ENCODE measurements at regions not wholly inside any gene's neighbourhood (a gene's known extent, or its start where the extent isn't known, plus 50 kb on each side); places are given as distances from the start of the nearest gene placed in this dataset.
"Not testable (repeated sequence)": the region's sequence is repeated elsewhere in the genome, so short reads cannot be mapped to it uniquely, and the experiment has no call there.

DNA sequence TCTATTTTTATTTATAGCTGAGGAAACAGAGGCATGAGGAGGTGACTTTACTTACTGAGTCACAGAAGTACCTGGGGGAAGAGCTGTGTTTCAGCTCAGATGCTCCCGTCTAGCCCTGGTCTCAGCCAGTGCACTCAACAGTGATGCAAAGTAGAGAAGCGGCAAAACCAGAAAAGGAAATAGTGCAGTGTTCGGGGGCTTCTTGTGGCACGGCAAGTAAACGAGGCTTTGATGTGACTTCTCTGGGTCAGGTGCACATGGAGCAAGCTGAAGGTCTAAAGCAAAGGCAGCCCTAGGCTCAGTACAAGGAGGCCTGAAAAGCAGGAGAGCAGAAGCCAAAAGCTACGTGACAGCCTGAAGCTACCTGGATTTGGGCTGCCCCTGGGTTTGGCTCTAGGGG is 526.7 kb upstream of the ADAMTS16 start:
- no peak for DNase-seq

DNA sequence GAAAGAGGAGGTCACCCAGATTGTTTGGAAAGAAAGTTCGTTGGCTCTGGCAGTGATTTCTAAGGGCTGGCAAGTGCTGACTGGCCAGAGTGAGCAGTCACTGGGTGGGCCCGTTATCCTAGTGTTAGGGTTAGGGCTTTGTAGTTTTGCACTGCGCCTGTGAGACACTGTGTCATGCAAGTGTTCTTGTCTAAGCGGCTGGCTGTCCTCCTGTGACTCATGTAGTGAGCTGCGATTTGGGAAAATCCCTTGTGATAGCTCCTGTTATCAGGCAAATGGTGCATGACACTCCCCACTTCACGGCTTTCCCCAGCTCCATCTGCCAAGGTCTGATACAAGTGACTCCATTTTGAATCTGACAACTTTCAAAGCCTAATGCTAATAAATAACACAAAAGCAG is 526.0 kb upstream of the ADAMTS16 start:
- no peak for DNase-seq

DNA sequence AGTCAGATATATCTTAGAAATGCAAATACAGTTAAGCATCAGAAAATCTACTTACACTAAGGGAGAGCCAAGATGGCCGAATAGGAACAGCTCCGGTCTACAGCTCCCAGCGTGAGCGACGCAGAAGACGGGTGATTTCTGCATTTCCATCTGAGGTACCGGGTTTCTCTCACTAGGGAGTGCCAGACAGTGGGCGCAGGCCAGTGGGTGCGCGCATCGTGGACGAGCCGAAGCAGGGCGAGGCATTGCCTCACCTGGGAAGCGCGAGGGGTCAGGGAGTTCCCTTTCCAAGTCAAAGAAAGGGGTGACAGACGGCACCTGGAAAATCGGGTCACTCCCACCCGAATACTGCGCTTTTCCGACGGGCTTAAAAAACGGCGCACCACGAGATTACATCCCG is 524.8 kb upstream of the ADAMTS16 start:
- not testable (repeated sequence) for DNase-seq

DNA sequence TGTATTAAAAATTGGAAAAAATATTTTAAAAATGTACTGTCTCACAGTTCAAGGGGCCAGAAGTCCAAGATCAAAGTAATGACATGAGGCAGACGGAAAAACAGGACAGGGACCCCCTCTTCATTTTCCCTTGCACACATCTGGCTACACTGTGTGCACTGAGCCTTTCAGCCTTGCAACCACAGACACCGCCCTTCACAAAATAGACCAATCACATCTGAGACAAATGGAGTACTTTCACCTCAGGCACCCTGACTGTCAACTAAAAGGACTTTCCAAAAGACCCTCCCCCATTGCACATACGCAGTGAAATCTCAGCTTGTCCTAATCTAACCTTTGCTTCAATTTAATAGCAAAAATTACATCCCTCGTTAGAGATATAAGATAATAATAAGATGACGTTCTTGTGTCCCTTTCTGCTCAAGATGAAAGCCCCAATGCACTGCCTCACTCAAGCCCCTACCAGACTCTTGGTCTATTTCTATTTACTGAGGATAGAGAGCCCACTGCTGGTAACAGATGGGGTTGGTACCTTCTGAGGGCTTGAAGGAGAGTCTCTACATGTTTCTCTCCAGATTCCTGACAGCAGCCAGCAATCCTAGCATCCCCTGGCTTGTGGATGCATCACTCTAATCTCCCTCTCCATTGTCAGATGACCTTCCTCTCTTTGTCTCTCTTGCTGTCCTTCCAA is 514.8 kb upstream of the ADAMTS16 start:
- no peak for DNase-seq

DNA sequence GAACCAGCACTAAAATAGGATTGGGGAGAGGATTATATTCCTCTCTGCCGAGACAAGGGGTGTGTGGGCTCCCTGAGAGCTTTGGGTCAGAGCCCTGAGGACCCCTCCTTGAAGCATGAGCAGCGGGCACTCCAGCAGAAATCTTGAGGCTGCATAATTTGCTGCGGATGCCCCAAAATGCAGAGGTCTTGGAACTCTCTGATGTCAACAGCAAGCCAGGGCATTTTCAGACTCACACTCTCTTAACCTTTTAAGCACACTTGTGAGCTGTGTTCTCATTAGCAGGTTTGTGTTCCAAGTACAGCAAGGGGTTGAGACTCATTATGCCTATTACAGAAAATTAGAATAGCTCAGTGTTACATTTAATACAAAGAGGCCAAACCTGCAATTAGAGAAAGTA is 513.0 kb upstream of the ADAMTS16 start:
- DNase-seq = no peak

DNA sequence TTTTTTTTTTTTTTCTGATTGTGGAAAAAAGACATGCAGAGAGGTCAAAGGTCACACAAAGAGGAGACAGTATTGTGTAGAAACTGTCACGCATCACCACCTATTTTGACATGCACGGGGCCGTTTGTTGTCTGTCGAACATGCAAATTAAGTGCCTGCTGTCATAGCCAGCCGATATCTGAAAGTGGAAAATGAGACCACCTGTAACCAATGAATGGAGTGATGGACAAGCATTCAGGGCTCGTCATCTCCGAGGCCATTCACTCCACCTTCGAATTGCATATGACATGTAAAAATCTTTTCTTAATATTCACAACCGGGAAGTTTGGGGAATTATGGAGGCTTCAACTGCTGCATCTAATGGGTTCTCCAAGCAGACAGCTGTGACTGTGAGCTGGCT is 512.2 kb upstream of the ADAMTS16 start:
- no peak for DNase-seq

DNA sequence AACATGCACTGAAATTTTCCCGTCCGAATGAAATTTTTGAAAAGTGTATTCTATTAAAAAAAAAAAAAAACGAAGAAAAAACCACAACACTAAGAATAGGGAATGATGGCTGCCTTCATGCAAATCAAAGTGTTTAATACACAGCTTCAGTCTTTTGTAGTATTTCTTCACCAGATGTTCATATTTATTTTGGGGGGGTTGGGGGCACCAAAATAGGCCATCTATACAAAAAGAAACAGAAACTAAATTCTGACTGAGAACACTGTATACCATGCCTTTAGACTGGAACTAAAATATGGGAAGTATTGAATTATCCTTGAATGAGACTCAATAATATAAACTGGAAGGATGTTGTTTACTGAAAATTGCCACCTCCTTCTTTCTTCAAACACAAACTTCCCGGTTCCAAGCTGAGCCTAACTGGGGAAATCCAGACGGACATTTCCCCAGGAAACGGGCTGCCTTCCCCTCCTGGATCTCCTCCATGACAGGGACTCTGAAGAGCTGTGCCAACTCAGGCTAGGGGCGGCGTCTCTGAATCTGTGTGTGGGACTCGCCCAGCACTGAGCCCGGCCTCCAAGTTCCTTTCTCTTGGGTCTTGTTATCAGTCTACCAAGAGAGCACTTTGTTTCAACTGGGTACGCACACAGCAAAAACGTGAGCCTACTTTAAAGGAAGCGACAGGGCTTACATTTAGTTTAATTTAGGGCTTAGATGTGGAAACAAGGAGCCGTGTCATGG is 511.3 kb upstream of the ADAMTS16 start:
- DNase-seq = no peak

DNA sequence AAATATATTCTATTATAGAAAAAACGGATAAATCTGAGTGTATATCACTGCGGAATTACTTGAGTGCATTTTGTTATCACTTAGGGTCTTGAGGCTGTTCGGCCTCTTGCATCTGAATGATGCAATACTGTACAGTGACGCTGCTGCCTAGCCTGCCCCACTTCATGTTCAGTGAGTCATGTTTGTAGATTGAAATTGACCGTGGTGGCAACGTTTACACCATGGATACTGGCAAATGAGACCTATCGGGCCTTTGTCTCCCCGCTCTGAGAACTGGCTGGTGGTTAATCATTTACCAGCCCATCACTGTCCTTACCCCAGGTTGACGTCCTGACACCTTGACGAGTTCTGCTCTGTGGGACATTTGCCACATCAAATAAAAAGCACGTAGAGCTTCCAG is 510.1 kb upstream of the ADAMTS16 start:
- DNase-seq = no peak

DNA sequence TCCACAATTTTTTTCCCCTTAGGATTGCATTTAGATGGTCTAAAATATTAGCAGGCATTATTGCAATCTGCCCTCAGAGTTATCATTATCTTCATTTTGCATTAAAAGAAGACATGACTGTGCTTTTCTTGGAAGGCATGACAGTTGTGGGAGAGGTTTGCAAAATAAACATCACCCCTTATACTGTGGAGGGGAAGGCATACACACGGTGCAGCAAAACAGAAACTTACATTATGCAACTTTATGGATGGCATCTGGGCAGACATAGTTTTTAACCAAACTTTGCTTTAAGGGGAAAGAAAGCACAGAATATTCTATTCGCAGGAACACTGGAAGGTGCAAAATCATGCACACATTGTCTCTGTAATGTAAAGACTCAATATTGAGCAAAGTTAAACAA is 505.8 kb upstream of the ADAMTS16 start:
- DNase-seq = no peak

DNA sequence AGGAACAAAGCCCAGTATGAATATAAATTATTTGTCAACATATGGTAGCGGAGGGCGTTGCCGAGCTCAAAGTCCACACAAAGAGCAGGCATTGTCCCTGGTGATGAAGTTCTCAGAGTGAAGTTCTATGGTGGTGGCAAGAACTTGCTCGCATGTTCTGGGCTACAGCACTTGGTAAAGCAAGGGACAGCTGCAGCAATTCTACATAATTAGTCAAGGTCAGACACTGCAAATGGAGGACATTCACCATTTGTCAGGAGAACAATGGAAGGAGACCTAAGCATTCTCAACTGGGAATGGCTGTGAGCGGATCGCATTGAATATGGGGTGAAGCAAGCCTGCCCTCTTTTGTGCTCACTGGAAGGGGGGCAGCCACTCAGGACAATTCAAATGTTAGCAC is 503.8 kb upstream of the ADAMTS16 start:
- DNase-seq = no peak

DNA sequence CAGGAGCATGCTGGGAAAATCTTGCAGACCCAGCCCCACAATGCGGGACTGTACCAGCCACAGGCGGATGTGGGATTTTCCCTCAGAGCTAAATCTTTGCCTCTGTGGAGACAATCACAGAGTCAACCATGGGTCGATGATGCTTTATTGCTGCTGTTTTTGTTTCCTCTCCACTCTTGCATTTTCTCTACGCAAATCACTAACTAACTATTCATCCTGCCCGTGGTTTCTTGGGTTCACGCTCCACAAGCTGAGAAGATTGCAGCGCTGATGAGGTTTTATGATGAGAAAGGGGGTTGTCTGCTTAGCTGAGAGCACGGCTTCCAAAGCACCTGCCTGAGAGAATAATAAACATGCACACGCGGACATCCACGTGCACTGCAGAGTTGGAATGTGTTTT is 500.2 kb upstream of the ADAMTS16 start:
- no peak for DNase-seq

DNA sequence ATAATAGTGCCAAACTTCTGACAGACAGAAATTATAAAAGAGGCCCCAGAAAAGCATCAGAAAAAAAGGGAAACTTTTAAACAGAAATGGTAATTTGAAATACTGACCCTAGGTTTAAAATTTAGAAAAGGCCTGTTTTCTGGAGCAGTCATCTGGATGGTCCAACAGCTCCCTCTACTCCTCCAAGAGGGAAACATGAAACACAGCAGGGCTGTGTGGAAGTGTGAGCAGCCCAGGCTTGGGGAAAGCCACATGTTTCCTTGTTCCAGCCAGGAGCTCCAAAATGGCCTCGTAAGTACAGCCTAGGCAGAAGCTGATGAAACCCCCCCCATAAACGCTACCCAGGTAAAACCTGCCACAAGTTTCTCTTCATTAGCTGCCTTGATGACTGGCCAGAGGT is 499.3 kb upstream of the ADAMTS16 start:
- DNase-seq = no peak

DNA sequence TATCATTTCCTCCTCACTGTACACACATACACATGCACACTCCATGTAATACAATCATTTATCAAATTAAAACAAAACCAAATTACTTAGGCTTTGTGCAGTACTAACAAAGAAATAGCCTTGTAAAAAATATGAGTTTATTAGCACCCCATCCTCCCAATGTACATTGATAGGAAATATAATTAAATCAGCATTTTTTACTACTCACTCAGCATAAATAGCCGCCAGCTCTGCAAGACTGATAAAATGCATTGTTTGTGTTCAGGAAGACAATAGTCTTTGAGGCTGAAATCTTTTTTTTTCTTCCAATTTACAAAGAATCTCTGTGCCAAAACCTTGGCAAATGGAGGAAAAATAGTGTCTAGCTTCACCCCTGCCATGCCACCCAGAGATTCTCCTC is 497.6 kb upstream of the ADAMTS16 start:
- DNase-seq = no peak

DNA sequence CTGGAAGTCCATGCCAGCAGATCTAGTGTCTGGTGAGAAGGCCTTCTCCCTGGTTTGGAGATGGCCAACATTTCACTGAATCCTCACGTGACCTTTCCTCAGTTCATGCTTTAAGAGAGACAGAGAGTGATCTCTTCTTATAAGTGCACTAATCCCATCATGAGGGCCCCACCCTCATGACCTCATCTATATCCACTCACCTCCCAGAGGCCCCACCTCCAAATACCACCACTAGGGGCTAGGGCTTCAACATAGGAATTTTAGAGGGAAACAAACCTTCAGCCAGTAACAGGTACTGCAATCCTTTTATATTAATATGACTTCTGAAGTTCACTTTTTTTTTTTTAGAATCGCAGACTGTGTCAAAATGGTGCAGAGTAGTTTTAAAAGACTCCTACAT is 496.9 kb upstream of the ADAMTS16 start:
- DNase-seq = no peak

DNA sequence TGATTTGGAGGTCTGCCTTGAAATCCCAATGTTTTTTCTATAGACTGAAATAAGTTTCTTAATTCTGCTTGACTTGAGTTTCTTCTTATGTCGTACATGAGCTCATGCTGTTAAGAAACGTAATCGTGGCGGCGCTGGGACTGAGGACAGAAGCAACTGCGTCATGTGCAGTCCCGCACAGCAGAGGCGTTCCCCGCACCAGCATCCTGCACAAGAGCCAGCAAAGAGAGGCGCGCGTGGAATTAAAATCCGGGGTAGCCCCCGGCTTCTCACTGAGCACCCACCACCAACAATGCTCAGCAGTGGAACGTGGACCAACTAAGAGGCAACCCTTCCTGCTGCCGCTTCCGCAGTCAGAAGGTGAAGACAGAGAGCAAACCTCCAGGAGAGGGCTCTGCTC is 496.2 kb upstream of the ADAMTS16 start:
- no peak for DNase-seq

DNA sequence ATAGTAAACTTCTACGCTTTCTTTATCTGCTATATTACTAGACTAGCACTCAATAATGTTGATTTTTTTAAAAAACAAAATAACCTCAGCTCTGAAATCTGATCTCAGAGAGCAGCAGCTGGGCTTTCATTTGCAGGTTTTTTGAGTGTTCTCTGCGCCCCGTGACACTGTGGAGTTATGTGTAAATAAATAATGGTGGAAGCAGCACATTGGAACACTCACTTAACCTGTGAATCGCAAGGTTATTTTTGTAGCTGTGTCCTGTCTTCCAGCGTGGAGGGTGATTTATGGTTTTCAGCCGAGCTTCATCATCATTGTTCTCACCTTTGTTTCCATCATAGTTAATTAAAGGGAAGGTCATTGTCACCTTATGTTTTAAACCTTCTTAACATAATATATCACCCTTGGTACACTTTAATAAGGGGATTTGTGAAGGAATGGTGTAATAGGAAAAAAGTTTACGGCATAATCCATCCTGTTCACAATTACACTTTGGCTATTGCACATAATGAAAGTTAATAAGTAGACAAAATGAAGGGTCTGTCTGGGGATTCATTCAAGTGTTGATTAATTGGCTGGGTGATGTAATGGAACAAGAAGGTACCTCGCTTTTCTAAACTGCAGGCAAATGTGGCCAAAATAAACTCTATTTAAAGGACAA is 493.3 kb upstream of the ADAMTS16 start:
- DNase-seq = no peak

DNA sequence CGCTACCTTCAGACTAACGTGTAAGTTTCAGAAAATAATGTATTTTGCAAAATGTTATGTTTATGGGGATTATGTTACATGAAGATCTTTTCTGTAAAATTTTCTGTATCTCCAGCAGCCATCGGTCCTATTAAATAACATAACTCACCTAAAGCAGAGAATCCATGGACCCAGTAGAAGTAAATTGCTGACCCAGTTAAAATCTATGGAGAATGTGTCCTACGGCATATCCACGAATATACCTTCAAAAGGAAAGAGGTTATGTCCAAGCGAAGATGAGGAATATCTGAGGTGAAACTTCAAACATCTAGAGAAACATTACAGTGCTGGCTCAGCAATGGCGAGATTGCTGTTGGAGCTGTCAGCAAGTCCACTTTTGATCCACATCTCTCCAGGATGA is 492.2 kb upstream of the ADAMTS16 start:
- DNase-seq = no peak

DNA sequence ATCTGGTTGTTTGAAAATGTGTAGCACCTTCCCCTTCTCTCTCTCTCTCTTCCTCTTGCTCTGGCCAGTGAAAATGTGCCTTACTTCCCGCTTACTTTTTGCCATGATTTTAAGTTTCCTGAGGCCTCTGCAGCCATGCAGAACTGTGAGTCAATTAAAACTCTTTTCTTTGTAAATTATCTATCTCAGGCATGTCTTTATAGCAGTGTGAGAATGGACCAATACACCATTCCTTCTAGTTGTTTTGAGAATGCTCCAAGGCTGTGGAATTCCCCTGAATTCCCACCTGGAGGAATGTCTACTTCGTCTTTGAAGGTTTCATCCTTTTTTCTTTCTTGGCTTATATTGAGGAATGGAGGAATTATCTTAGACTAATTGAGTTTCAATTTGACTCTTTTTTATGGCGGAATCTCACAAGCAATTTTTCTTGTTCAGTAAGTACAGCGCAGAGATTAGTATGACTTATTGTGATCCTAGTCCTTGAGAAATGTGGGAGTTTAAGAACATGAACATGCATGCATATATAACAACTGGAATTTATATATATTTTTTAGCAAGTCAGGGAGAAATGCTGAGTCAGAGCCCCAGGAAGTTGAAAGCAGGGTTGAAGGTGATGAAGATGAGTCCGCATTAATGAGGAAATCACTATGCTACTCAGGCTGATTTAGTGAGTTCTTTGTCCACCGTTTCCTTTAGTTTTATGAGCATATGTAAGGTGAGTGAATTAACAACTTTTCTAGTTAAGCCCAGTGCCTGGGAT is 488.1 kb upstream of the ADAMTS16 start:
- no peak for DNase-seq

DNA sequence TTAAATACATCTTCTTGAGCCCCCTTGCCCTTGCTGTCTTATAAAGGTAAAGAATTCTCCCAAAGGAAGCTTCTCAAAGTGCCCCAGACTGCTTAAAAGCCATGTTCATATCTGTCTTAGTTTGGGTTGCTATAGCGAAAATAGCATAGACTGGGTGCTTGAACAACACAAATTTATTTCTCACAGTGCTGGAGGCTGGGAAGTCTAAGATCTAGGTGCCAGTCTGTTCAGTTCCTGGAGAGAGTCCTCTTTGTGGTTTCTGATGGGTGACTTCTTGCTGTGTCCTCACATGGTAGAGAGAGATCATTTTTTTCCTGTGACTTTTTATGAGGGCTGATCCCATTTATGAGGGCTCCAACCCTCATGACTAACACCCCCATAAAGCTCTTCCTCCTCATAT is 486.7 kb upstream of the ADAMTS16 start:
- no peak for DNase-seq

DNA sequence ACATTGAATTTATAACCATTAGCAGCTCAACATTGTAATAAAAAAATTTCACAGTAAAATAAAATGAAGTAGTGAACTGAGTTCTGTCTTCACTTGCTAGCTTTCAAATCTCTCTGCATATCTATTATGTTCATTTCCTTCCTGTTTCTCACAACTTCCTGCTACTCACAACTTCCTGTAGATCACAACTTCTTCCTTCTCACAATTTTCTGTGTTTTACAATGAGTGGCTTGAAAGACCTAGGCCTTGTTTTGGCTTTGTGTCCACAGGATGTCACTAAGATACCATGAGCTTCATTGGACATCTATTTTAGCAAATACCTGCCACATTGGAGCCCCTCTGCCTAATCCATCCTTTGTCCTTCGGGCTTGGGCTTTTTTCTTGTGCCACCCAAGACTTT is 480.3 kb upstream of the ADAMTS16 start:
- DNase-seq = no peak

DNA sequence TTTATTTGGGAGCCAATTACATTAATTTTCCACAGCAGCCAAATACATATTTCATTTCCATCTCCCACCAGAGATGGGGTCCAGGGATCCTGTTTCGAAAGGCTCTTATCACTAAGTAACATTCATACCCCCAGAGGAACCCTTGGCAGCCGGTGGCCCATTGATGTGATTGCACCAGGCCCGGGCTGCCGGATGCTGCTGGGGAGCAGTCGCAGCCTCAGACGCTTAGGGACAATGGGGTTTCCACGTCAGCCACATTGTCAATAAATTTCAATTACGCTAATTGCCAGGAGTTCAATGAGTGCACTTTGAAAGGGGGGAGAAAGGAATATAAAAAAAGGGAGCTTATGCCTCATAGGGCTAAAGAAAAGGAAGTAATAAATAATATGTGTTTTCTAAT is 478.8 kb upstream of the ADAMTS16 start:
- DNase-seq = no peak

DNA sequence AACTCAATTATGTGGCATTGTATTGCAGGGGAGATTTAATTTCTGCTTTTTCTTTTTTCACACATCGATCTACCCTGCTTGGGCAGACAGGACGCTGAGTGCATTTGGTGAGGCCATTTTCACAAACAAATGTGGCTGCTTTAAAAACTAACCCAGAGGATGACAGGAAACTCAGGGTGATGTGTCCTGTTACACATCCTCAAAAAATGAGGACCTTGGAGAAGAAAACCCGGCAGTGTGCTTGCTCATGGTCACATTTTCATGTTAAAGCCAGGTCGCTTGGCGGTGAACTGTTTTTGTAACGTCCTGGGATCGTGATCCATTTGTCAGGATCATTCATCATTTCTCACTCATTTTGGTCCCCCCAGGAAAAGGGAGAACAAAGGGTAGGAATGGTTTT is 478.3 kb upstream of the ADAMTS16 start:
- no peak for DNase-seq

DNA sequence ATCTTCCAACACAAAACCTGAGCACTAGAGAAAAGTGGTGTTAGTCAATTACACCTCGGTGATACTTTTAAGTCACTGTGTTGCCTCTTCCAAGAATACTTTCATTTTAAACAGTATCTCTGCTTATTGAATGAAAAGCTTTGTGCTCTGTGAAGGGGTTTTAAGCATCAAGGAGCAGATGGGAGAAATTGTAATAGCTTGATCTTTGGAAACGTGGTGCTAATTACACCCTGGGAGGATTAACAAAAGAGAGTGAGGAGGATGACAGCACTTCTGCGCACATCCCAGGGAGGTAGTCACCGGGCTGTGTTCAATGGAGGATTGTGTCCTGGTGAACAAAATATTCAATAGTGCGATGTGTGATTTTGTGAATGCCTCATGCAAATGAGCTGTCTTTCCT is 477.4 kb upstream of the ADAMTS16 start:
- DNase-seq = no peak

DNA sequence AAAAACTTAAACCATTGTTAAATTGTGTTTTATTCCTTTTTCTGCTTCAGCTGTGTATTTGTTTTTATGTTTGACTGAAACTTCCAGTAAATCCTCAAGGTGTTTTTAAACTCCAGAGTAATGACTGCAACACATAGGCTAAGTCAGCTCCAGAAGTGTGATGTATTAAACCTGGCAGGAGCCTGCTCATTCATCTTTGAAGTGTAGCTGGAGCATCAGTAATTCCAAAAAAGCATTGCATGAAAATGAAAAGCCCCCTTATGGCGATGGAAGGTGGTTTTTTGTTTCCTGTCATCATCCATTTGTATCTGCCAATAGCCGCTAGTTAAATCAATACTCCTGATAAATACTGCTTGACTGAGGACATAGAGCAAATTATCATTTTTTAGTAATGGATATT is 474.2 kb upstream of the ADAMTS16 start:
- no peak for DNase-seq
